CD4-positive, alpha-beta T cell (primary cell): ENCODE measurements at regions not wholly inside any gene's neighbourhood (a gene's known extent, or its start where the extent isn't known, plus 50 kb on each side); places are given as distances from the start of the nearest gene placed in this dataset.
"Not testable (repeated sequence)": the region's sequence is repeated elsewhere in the genome, so short reads cannot be mapped to it uniquely, and the experiment has no call there.

Experiments used
- ATAC-seq: fragments of 200-7000 bp; cut with Tn5 transposase; one replicate; pipeline ENCODE4 v1.10.0; 2022; ENCODE audit warnings: mild to moderate bottlenecking; ENCODE audit not compliant: poor library complexity
- CTCF ChIA-PET: fragments of 350-600 bp; sonication (Branson Sonifier 250); formaldehyde crosslinking; loops from one replicate; lab custom pipeline; 2021; ENCODE audit warnings: antibody characterized with exemption, inconsistent platforms; lab: Charles Lee
- POLR2A ChIA-PET: fragments of 350-600 bp; sonication (Branson Sonifier 250); formaldehyde crosslinking; loops from one replicate; lab custom pipeline; 2021; ENCODE audit warnings: antibody characterized with exemption, inconsistent platforms; lab: Charles Lee
- DNase-seq, 14 experiments: peaks; one replicate each; pipeline ENCODE4 v3.0.0-alpha.2; 2013 to 2020; ENCODE audit warnings: mixed read lengths in 2 of 14
- H3K27ac ChIP-seq, 2 donors: one replicate each; pipeline versions ENCODE4 v1.5.1 to v1.7.0; 2013; ENCODE audit warnings: low read length in 2 of 2, low read depth in 1 of 2, mild to moderate bottlenecking in 1 of 2
- H3K27me3 ChIP-seq, 2 experiments: 1 replicate in 1 of 2; 2 replicates in 1 of 2; pipeline versions ENCODE4 v1.6.1 to v1.7.0; 2013; ENCODE audit warnings: low read length in 2 of 2, control low read depth in 1 of 2, mild to moderate bottlenecking in 1 of 2, moderate library complexity in 1 of 2; ENCODE audit not compliant: insufficient read depth in 2 of 2, control insufficient read depth in 1 of 2
- H3K36me3 ChIP-seq: one replicate; pipeline ENCODE4 v1.6.1; 2013; ENCODE audit warnings: low read length, control low read depth; ENCODE audit not compliant: insufficient read depth
- H3K4me1 ChIP-seq: one replicate; pipeline ENCODE4 v1.6.1; 2013; ENCODE audit warnings: low read length, control low read depth; ENCODE audit not compliant: insufficient read depth
- H3K4me3 ChIP-seq: one replicate; pipeline ENCODE4 v1.5.1; 2013; ENCODE audit warnings: mild to moderate bottlenecking, low read length, moderate library complexity
- H3K9me3 ChIP-seq, 2 experiments: 1 replicate in 1 of 2; 2 replicates in 1 of 2; pipeline versions ENCODE4 v1.6.1 to v1.7.0; 2013; ENCODE audit warnings: low read length in 2 of 2, mild to moderate bottlenecking in 2 of 2, control low read depth in 1 of 2, moderate library complexity in 1 of 2; ENCODE audit not compliant: control insufficient read depth in 1 of 2, insufficient read depth in 1 of 2
- H3K27ac Mint-ChIP-seq: one replicate; pipeline ENCODE4 v1.8.0; 2020; ENCODE audit warnings: mixed read lengths
- H3K27me3 Mint-ChIP-seq: one replicate; pipeline ENCODE4 v1.8.0; 2021; ENCODE audit warnings: mixed read lengths
- H3K36me3 Mint-ChIP-seq: one replicate; pipeline ENCODE4 v1.8.0; 2021; ENCODE audit warnings: low read depth, mixed read lengths
- H3K4me1 Mint-ChIP-seq: one replicate; pipeline ENCODE4 v1.8.0; 2021; ENCODE audit warnings: low read depth, mixed read lengths
- H3K4me3 Mint-ChIP-seq: one replicate; pipeline ENCODE4 v1.8.0; 2020; ENCODE audit warnings: mild to moderate bottlenecking, mixed read lengths
- H3K9me3 Mint-ChIP-seq: one replicate; pipeline ENCODE4 v1.8.0; 2020; ENCODE audit warnings: mixed read lengths
- intact Hi-C, 2 experiments: fragments of 100-400 bp; cut with DNase I in 1 of 2; cut with micrococcal nuclease in 1 of 2; formaldehyde crosslinking; loops; one replicate each; pipeline versions ENCODE4 v1.15.1 to v1.9.0; 2023 to 2025; cut with DNase I, micrococcal nuclease
- TF ChIP-seq, protein P1 (sequence below): fragments of 200-600 bp; IDR thresholded peaks from one replicate; pipeline ENCODE4 v1.8.0; 2022; ENCODE audit warnings: antibody characterized with exemption, mild to moderate bottlenecking

DNA sequence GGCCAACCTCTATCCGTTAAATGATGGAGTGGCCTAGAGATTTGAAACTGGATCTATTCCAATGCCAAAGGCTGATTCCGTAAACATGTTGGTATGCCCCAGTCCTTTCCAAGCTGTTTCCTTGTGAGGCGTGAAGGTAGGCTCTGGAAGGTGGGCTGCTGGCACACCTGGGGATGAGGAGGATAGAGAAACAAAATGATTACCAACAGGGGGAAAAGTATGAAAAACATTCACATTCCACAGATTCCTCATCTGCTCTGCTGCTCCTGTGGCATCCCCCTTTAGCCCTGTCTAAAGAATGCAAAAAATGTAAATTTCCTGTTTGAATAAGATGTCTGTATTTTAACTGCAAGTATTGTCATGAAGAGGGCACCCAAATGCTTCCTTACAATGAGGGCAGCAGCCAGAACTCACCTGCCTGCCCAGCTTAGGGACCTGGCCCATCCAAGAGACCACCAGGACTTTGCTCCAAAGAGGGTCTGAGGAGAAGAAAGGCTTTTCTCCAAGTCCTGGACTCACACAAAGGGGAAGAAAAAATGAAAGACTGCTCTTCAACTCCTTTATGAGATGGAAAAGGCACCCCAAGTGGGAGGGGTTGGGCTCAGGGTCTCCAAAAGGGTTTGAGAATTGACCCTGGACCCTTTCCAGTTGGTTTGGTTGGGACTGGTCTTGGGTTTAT, 132.3 kb upstream of the PELI1 start:
- POLR2A ChIA-PET, result no interaction called here
- CTCF ChIA-PET, result no interaction called here
- H3K4me3 ChIP-seq, result no peak overlapping the region

DNA sequence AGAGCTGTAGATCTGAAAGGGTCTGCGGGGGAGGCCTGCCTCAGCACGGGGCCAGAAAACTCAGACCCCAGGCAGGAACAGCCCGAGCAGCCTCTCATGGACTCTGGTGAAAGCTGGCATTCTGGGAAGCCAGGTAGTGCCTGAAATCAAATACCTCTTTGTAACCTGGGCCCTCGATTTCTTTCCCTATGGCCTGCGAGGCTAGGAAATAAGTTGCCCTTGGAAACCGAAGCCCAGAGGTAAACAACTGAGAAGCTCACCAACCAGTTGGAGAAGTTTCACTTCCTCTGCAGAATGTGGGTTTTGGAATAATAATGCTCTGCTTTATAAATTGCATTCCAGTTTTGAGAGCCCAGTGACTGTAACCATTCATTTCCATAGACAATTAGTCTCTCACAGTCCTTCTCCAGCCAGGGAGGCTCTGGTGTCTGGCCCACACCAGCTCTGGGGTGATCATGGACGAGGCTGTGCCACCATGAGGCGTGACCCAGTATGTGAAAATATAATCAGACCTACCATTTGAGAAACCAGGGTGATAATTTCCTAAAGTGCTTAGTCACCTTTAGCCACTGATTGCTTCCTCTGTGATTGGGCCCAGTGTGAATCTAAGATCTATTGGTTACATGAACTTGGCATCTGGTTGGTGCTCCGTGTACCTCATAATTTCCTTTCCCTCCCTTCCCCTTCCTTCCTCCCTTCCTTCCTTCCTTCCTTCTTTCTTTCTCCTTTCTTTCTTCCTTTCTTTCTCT, 133.1 kb upstream of the PELI1 start:
- Histone ChIP-seq H3K36me3 (no peaks in the 10 kb centered on the region), H3K27me3 (no peaks in the 10 kb centered on the region), H3K27ac (no peak overlapping the region), H3K4me3 (no peak overlapping the region), H3K9me3 (no peaks in the 10 kb centered on the region), H3K4me1 (peaks cover 20% of the 10 kb centered on the region)
- intact Hi-C loops, result no loop called here
- POLR2A ChIA-PET, result no interaction called here
- H3K36me3 Mint-ChIP-seq, result no peaks in the 10 kb centered on the region
- H3K27me3 Mint-ChIP-seq, result no peaks in the 10 kb centered on the region
- DNase-seq (peak in 3 of 14 experiments; percentile 11 to 44 (median 41)), ATAC-seq (no peak)
- CTCF ChIA-PET, result no interaction called here
- TF ChIP-seq, protein P1, sequence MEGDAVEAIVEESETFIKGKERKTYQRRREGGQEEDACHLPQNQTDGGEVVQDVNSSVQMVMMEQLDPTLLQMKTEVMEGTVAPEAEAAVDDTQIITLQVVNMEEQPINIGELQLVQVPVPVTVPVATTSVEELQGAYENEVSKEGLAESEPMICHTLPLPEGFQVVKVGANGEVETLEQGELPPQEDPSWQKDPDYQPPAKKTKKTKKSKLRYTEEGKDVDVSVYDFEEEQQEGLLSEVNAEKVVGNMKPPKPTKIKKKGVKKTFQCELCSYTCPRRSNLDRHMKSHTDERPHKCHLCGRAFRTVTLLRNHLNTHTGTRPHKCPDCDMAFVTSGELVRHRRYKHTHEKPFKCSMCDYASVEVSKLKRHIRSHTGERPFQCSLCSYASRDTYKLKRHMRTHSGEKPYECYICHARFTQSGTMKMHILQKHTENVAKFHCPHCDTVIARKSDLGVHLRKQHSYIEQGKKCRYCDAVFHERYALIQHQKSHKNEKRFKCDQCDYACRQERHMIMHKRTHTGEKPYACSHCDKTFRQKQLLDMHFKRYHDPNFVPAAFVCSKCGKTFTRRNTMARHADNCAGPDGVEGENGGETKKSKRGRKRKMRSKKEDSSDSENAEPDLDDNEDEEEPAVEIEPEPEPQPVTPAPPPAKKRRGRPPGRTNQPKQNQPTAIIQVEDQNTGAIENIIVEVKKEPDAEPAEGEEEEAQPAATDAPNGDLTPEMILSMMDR, result no peak
- no peak overlapping the region for H3K4me3 Mint-ChIP-seq
- no peaks in the 10 kb centered on the region for H3K9me3 Mint-ChIP-seq
- peaks cover 23% of the 10 kb centered on the region for H3K4me1 Mint-ChIP-seq
- no peak overlapping the region for H3K27ac Mint-ChIP-seq

More for the DNA sequence above, 132.3 kb upstream of the PELI1 start:
- Histone ChIP-seq H3K9me3 (no peaks in the 10 kb centered on the region), H3K27me3 (no peaks in the 10 kb centered on the region), H3K4me1 (peaks cover 20% of the 10 kb centered on the region), H3K36me3 (no peaks in the 10 kb centered on the region), H3K27ac (no peak overlapping the region)
- TF ChIP-seq, protein P1, result no peak
- ATAC-seq, result no peak
- peaks cover 23% of the 10 kb centered on the region for H3K4me1 Mint-ChIP-seq
- H3K36me3 Mint-ChIP-seq, result no peaks in the 10 kb centered on the region
- H3K27ac Mint-ChIP-seq, result no peak overlapping the region
- no peak for DNase-seq
- intact Hi-C loops, result no loop called here
- H3K4me3 Mint-ChIP-seq, result no peak overlapping the region
- no peaks in the 10 kb centered on the region for H3K9me3 Mint-ChIP-seq
- H3K27me3 Mint-ChIP-seq, result no peaks in the 10 kb centered on the region

- H3K36me3 ChIP-seq, H3K27me3 ChIP-seq, H3K27ac ChIP-seq, H3K27ac Mint-ChIP-seq, H3K36me3 Mint-ChIP-seq, H3K4me3 Mint-ChIP-seq, H3K9me3 Mint-ChIP-seq, H3K27me3 Mint-ChIP-seq, POLR2A ChIA-PET, CTCF ChIA-PET, H3K4me3 ChIP-seq, DNase-seq, H3K4me1 Mint-ChIP-seq, ATAC-seq, H3K9me3 ChIP-seq: not testable (repeated sequence)
- peaks cover 17% of the 10 kb centered on the region for H3K4me1 ChIP-seq
- intact Hi-C loops, result loop anchor here (5.0 kb wide), 2 partner anchors 139 to 1574 kb away; partner anchors contain the start of genes EHBP1 (in 1 of the 2) and PELI1 (in 1 of the 2)
These were observed 136.6 kb upstream of the PELI1 start for GRCh38 chr2:64280812-64281211.
